ENCODE measurements at regions not wholly inside any gene's neighbourhood (a gene's known extent, or its start where the extent isn't known, plus 50 kb on each side); places are given as distances from the start of the nearest gene placed in this dataset.

DNA sequence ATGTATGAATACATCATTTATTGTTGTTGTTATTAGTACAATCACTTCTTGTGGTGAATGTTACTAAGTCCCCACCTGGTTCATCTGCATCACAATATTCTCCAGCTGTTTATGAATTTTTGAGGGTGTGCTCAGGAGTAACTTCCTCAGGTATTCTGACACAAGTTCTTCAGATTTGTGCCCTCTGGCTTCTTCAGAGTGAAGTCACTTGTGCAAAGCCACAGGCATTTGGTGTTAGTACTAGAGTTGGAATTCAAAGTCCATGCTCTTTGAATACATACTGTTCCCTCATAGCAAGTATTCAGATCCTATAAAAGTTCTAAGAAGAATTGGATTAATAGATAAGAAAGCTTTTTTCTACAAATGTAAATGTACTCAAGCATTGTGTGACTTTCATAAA, 150.3 kb upstream of the AVPR1A start:
- TF ChIP-seq EZH2 (IDR thresholded peaks at IDR 0.05; ENCODE audit: borderline replicate concordance, low read length): no peak
- TF ChIP-seq, protein P1, sequence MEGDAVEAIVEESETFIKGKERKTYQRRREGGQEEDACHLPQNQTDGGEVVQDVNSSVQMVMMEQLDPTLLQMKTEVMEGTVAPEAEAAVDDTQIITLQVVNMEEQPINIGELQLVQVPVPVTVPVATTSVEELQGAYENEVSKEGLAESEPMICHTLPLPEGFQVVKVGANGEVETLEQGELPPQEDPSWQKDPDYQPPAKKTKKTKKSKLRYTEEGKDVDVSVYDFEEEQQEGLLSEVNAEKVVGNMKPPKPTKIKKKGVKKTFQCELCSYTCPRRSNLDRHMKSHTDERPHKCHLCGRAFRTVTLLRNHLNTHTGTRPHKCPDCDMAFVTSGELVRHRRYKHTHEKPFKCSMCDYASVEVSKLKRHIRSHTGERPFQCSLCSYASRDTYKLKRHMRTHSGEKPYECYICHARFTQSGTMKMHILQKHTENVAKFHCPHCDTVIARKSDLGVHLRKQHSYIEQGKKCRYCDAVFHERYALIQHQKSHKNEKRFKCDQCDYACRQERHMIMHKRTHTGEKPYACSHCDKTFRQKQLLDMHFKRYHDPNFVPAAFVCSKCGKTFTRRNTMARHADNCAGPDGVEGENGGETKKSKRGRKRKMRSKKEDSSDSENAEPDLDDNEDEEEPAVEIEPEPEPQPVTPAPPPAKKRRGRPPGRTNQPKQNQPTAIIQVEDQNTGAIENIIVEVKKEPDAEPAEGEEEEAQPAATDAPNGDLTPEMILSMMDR (IDR thresholded peaks at IDR 0.05; ENCODE audit: low read length): no peak
- Histone ChIP-seq H2AFZ (ENCODE audit: low read length) (no peak overlapping the region), H3K9me3 (ENCODE audit: low read length) (no peaks in the 10 kb centered on the region), H3K36me3 (ENCODE audit: insufficient read depth, low read length) (no peaks in the 10 kb centered on the region), H3K4me1 (ENCODE audit: insufficient read depth, low read length, severe bottlenecking) (no peaks in the 10 kb centered on the region), H3K4me2 (ENCODE audit: low read length) (no peak overlapping the region), H3K27ac (ENCODE audit: low read depth, low read length, poor library complexity, severe bottlenecking) (no peak overlapping the region), H3K4me3 (ENCODE audit: low read depth, low read length, poor library complexity, severe bottlenecking) (no peak overlapping the region), H4K20me1 (ENCODE audit: insufficient read depth, low read length) (no peaks in the 10 kb centered on the region), H3K79me2 (ENCODE audit: insufficient read depth, low read length) (no peaks in the 10 kb centered on the region), H3K9me2 (ENCODE audit: low read depth, low read length) (no peaks in the 10 kb centered on the region), H3F3A (ENCODE audit: insufficient read depth, low read length) (no peaks in the 10 kb centered on the region), H3K27me3 (ENCODE audit: insufficient read depth, low read length) (no peaks in the 10 kb centered on the region), H3K9ac (ENCODE audit: low read length) (no peak overlapping the region)

DNA sequence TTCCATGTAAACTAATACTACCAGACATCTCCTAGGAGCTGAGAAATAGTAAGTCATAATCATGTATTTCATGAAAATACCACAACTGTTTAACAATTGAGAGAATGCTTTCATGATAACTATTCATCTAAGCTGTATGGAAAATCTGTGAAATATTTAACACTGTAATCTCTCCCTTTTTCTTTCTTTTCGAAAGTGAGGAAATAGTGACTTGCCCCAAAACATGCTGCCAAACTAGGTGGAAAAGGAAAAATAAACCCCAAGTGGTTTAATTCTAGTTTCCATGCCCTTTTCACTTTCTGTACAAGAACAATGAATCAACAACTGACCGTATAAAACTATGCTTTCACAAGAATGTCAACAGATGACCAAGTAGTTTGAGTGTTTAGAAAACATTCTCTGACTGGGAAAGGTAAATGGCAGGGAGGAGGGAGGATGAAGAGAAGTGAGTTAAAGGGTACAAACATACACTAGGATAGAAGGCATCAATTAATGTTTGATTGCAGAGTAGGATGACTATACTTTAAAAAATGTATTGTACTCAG, 147.5 kb upstream of the AVPR1A start:
- no peak for TF ChIP-seq EZH2 (IDR thresholded peaks at IDR 0.05; ENCODE audit: borderline replicate concordance, low read length)
- TF ChIP-seq, protein P1 (IDR thresholded peaks at IDR 0.05; ENCODE audit: low read length): no peak
- Histone ChIP-seq H3K36me3 (ENCODE audit: insufficient read depth, low read length) (no peaks in the 10 kb centered on the region), H3K4me3 (ENCODE audit: low read depth, low read length, poor library complexity, severe bottlenecking) (no peak overlapping the region), H3K9me3 (ENCODE audit: low read length) (no peaks in the 10 kb centered on the region), H3K9ac (ENCODE audit: low read length) (no peak overlapping the region), H3K27me3 (ENCODE audit: insufficient read depth, low read length) (no peaks in the 10 kb centered on the region), H3K9me2 (ENCODE audit: low read depth, low read length) (no peaks in the 10 kb centered on the region), H3K27ac (ENCODE audit: low read depth, low read length, poor library complexity, severe bottlenecking) (no peak overlapping the region), H3K79me2 (ENCODE audit: insufficient read depth, low read length) (no peaks in the 10 kb centered on the region), H3K4me1 (ENCODE audit: insufficient read depth, low read length, severe bottlenecking) (no peaks in the 10 kb centered on the region), H4K20me1 (ENCODE audit: insufficient read depth, low read length) (no peaks in the 10 kb centered on the region), H3F3A (ENCODE audit: insufficient read depth, low read length) (no peaks in the 10 kb centered on the region), H3K4me2 (ENCODE audit: low read length) (no peak overlapping the region), H2AFZ (ENCODE audit: low read length) (no peak overlapping the region)

DNA sequence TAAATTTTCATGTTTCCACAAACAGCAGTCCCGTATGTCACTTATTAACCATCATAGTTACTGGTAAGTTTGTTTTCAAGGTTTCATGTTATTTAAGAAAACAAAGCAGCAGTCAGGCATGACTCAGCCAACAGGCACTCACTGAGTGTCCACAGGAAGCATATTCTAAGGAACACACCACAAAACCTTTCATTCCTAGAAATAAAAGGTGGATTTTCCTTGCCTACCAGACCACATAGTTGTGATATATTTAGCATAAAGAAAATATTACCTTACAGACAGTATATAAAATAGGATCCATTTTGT, 143.3 kb upstream of the AVPR1A start:
- H3K36me3 ChIP-seq (ENCODE audit: insufficient read depth, low read length): no peaks in the 10 kb centered on the region
- no peaks in the 10 kb centered on the region for H3K27me3 ChIP-seq (ENCODE audit: insufficient read depth, low read length)
- no peak overlapping the region for H3K9ac ChIP-seq (ENCODE audit: low read length)
- H3K4me2 ChIP-seq (ENCODE audit: low read length): no peak overlapping the region
- H3F3A ChIP-seq (ENCODE audit: insufficient read depth, low read length): no peaks in the 10 kb centered on the region
- H3K79me2 ChIP-seq (ENCODE audit: insufficient read depth, low read length): no peaks in the 10 kb centered on the region
- no peaks in the 10 kb centered on the region for H4K20me1 ChIP-seq (ENCODE audit: insufficient read depth, low read length)
- TF ChIP-seq EZH2 (IDR thresholded peaks at IDR 0.05; ENCODE audit: borderline replicate concordance, low read length): no peak
- TF ChIP-seq, protein P1 (IDR thresholded peaks at IDR 0.05; ENCODE audit: low read length): no peak
- no peak overlapping the region for H3K27ac ChIP-seq (ENCODE audit: low read depth, low read length, poor library complexity, severe bottlenecking)
- no peaks in the 10 kb centered on the region for H3K9me3 ChIP-seq (ENCODE audit: low read length)
- H3K4me3 ChIP-seq (ENCODE audit: low read depth, low read length, poor library complexity, severe bottlenecking): no peak overlapping the region
- no peaks in the 10 kb centered on the region for H3K9me2 ChIP-seq (ENCODE audit: low read depth, low read length)
- H2AFZ ChIP-seq (ENCODE audit: low read length): no peak overlapping the region
- no peaks in the 10 kb centered on the region for H3K4me1 ChIP-seq (ENCODE audit: insufficient read depth, low read length, severe bottlenecking)
